Transverse colon (tissue), 3 donors: ENCODE measurements at regions not wholly inside any gene's neighbourhood (a gene's known extent, or its start where the extent isn't known, plus 50 kb on each side); places are given as distances from the start of the nearest gene placed in this dataset.

ENCODE experiments used
- POLR2A ChIP-seq: fragments of 450-650 bp; IDR thresholded peaks from one replicate; pipeline ENCODE4 v1.6.1; 2016; ENCODE audit warnings: antibody characterized with exemption, mild to moderate bottlenecking, moderate library complexity
- TF ChIP-seq, protein P1 (sequence below), 5 experiments: fragments of 200-600 bp in 3 of 5; fragments of 450-650 bp in 2 of 5; sonication (generic) in 3 of 5; IDR thresholded peaks; 1 replicate in 2 of 5; 2 replicates in 3 of 5; pipeline ENCODE4 v1.5.1; 2016 to 2017; ENCODE audit warnings: antibody characterized with exemption in 5 of 5, inconsistent platforms in 3 of 5, mild to moderate bottlenecking in 2 of 5, moderate library complexity in 1 of 5

DNA sequence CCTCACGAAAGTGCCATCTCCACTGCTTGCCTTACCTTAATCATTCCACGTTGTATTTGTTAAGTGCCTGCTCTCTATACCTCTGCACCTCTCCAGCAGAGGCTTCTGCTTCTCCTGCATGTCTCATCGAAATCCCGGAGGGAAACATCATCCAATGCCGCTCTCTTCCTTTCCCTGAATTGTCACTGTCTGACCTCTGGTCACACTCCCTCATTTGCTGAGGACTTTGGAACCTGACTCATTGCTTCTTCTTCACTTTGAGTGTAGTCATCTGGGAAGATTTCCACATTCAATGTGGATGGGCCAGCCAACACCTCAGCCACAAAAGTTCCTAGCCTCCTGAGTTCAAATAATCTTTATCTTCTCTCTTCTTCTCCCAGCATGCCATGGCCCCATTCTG, 78.9 kb upstream of the BEND6 start:
- peak; percentile 39 for TF ChIP-seq POLR2A
- TF ChIP-seq, protein P1, sequence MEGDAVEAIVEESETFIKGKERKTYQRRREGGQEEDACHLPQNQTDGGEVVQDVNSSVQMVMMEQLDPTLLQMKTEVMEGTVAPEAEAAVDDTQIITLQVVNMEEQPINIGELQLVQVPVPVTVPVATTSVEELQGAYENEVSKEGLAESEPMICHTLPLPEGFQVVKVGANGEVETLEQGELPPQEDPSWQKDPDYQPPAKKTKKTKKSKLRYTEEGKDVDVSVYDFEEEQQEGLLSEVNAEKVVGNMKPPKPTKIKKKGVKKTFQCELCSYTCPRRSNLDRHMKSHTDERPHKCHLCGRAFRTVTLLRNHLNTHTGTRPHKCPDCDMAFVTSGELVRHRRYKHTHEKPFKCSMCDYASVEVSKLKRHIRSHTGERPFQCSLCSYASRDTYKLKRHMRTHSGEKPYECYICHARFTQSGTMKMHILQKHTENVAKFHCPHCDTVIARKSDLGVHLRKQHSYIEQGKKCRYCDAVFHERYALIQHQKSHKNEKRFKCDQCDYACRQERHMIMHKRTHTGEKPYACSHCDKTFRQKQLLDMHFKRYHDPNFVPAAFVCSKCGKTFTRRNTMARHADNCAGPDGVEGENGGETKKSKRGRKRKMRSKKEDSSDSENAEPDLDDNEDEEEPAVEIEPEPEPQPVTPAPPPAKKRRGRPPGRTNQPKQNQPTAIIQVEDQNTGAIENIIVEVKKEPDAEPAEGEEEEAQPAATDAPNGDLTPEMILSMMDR (IDR thresholded peaks at IDR 0.05): no peak
